PC-3 (cell line): ENCODE measurements at regions not wholly inside any gene's neighbourhood (a gene's known extent, or its start where the extent isn't known, plus 50 kb on each side); places are given as distances from the start of the nearest gene placed in this dataset.

Experiments
- CTCF ChIP-seq: fragments of 300-600 bp; sonication (generic); conservative IDR thresholded peaks from 2 replicates; pipeline ENCODE4 v1.5.1; 2017; ENCODE audit warnings: antibody characterized with exemption, low read depth, mild to moderate bottlenecking, low read length
- EZH2 ChIP-seq: fragments of 300-600 bp; sonication (generic); IDR thresholded peaks from one replicate; pipeline ENCODE4 v1.6.1; 2017; ENCODE audit warnings: antibody characterized with exemption, mild to moderate bottlenecking, low read length; ENCODE audit not compliant: unreplicated experiment
- EZH2phosphoT487 ChIP-seq: fragments of 300-600 bp; sonication (generic); IDR thresholded peaks from 2 replicates; pipeline ENCODE4 v1.6.1; 2018; ENCODE audit warnings: mild to moderate bottlenecking, antibody characterized with exemption, low read length, borderline replicate concordance

DNA sequence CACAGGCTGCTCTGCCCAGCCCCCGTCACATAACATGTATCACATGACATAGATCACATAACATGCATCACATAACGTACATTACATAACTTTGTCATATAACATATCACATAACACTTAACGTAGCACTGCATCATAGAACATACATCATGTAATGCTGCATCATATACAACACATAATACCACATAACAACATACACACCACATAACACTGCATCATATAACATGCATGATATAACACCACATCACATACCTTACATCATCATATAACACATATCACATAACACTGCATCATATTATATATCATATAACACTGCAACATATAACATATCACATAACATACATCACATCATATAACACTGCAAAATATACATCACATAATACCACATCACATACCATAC is 83.8 kb downstream of the AXIN2 start:
- TF ChIP-seq CTCF (no peak), EZH2phosphoT487 (no peak), EZH2 (no peak)
